ENCODE measurements at regions not wholly inside any gene's neighbourhood (a gene's known extent, or its start where the extent isn't known, plus 50 kb on each side); places are given as distances from the start of the nearest gene placed in this dataset.

GRCh38 chr5:93191035-93191817, 389.8 kb downstream of the NR2F1-AS1 start:
- TF ChIP-seq CTCF (IDR thresholded peaks at IDR 0.05): no peak
- TF ChIP-seq POLR2A (IDR thresholded peaks at IDR 0.05): no peak

All from heart left ventricle (tissue), 13 donors.